ENCODE measurements at regions not wholly inside any gene's neighbourhood (a gene's known extent, or its start where the extent isn't known, plus 50 kb on each side); places are given as distances from the start of the nearest gene placed in this dataset.

- Mint-ChIP-seq H3K27me3 (ENCODE audit: insufficient read depth, unreplicated experiment) (peaks cover 22% of the 10 kb centered on the region), H3K9me3 (ENCODE audit: unreplicated experiment) (peaks cover 14% of the 10 kb centered on the region), H3K4me1 (ENCODE audit: insufficient read depth, unreplicated experiment) (no peaks in the 10 kb centered on the region), H3K4me3 (ENCODE audit: unreplicated experiment) (no peak overlapping the region), H3K36me3 (ENCODE audit: insufficient read depth, unreplicated experiment) (no peaks in the 10 kb centered on the region), H3K27ac (ENCODE audit: low read depth, unreplicated experiment) (no peak overlapping the region)
- BruUV-seq (replicated peaks): no TSS peak
- ChIA-PET CTCF (no interaction called here), POLR2A (no interaction called here)
- no peak for DNase-seq (ENCODE audit: unreplicated experiment)
- intact Hi-C loops (cut with micrococcal nuclease): no loop called here
- TF ChIP-seq CTCF (IDR thresholded peaks at IDR 0.05; ENCODE audit: unreplicated experiment): no peak
Measured at GRCh38 chrX:8861908-8862307, 60.7 kb upstream of the FAM9A start.

- H3K4me1 Mint-ChIP-seq (ENCODE audit: insufficient read depth, unreplicated experiment): peaks cover 10% of the 10 kb centered on the region
- no peak overlapping the region for H3K27ac Mint-ChIP-seq (ENCODE audit: low read depth, unreplicated experiment)
- no peak for DNase-seq (ENCODE audit: unreplicated experiment)
- ChIA-PET POLR2A (no interaction called here), CTCF (no interaction called here)
- TF ChIP-seq CTCF (IDR thresholded peaks at IDR 0.05; ENCODE audit: unreplicated experiment): no peak
- H3K36me3 Mint-ChIP-seq (ENCODE audit: insufficient read depth, unreplicated experiment): no peaks in the 10 kb centered on the region
- intact Hi-C loops (cut with micrococcal nuclease): no loop called here
- H3K27me3 Mint-ChIP-seq (ENCODE audit: insufficient read depth, unreplicated experiment): no peaks in the 10 kb centered on the region
- BruUV-seq (replicated peaks): no TSS peak
- H3K4me3 Mint-ChIP-seq (ENCODE audit: unreplicated experiment): no peak overlapping the region
- peaks cover 10% of the 10 kb centered on the region for H3K9me3 Mint-ChIP-seq (ENCODE audit: unreplicated experiment)
Measured at GRCh38 chrX:8851231-8851886, 50.2 kb upstream of the FAM9A start.

Measured in MCF 10A (cell line).